GM18873 (cell line): ENCODE measurements at regions not wholly inside any gene's neighbourhood (a gene's known extent, or its start where the extent isn't known, plus 50 kb on each side); places are given as distances from the start of the nearest gene placed in this dataset.

ENCODE experiments used
- ATAC-seq: cut with Tn5 transposase; IDR thresholded peaks from one replicate; pipeline ENCODE4 v1.9.1; 2021; ENCODE audit warnings: mild to moderate bottlenecking, moderate library complexity, moderate number of reproducible peaks; ENCODE audit not compliant: unreplicated experiment, low FRiP score

- ATAC-seq, result no peak
Measured at GRCh38 chr2:58922245-58922644, 681.1 kb upstream of the FANCL start.

GRCh38 chr2:58921676-58922075 is 680.6 kb upstream of the FANCL start:
- no peak for ATAC-seq

GRCh38 chr2:58920001-58920400 is 678.9 kb upstream of the FANCL start:
- ATAC-seq, result no peak

- ATAC-seq, result no peak
Measured at GRCh38 chr2:58919316-58919715, 678.2 kb upstream of the FANCL start.

- ATAC-seq, result no peak
Measured at GRCh38 chr2:58918141-58918540, 677.0 kb upstream of the FANCL start.

- no peak for ATAC-seq
Measured at GRCh38 chr2:58917596-58917995, 676.5 kb upstream of the FANCL start.

- ATAC-seq, result no peak
Measured at GRCh38 chr2:58916063-58916462, 674.9 kb upstream of the FANCL start.

- no peak for ATAC-seq
Measured at GRCh38 chr2:58914733-58915505, 673.8 kb upstream of the FANCL start.

GRCh38 chr2:58913082-58913726 is 672.1 kb upstream of the FANCL start:
- no peak for ATAC-seq

GRCh38 chr2:58911877-58912276 is 670.8 kb upstream of the FANCL start:
- ATAC-seq, result no peak

- no peak for ATAC-seq
Measured at GRCh38 chr2:58908501-58909154, 667.5 kb upstream of the FANCL start.

- ATAC-seq, result no peak
Measured at GRCh38 chr2:58907644-58908043, 666.5 kb upstream of the FANCL start.

- ATAC-seq, result no peak
Measured at GRCh38 chr2:58906081-58906645, 665.0 kb upstream of the FANCL start.

GRCh38 chr2:58904095-58904494 is 663.0 kb upstream of the FANCL start:
- no peak for ATAC-seq

GRCh38 chr2:58903427-58903826 is 662.3 kb upstream of the FANCL start:
- ATAC-seq, result no peak

GRCh38 chr2:58900246-58901027 is 659.3 kb upstream of the FANCL start:
- ATAC-seq, result no peak

- no peak for ATAC-seq
Measured at GRCh38 chr2:58899692-58900091, 658.6 kb upstream of the FANCL start.

GRCh38 chr2:58896638-58897037 is 655.5 kb upstream of the FANCL start:
- no peak for ATAC-seq

GRCh38 chr2:58895857-58896256 is 654.7 kb upstream of the FANCL start:
- no peak for ATAC-seq

- no peak for ATAC-seq
Measured at GRCh38 chr2:58893656-58894351, 652.7 kb upstream of the FANCL start.
